Suprapubic skin (tissue), 3 donors: ENCODE measurements at regions not wholly inside any gene's neighbourhood (a gene's known extent, or its start where the extent isn't known, plus 50 kb on each side); places are given as distances from the start of the nearest gene placed in this dataset.

Experiments used
- CTCF ChIP-seq, 2 donors: fragments of 200-600 bp in 1 of 2; fragments of 450-650 bp in 1 of 2; sonication (generic) in 1 of 2; IDR thresholded peaks; one replicate each; pipeline ENCODE4 v1.5.1; 2016 to 2019; ENCODE audit warnings: antibody characterized with exemption in 2 of 2, mild to moderate bottlenecking in 1 of 2, moderate library complexity in 1 of 2
- EP300 ChIP-seq: sonication (generic); formaldehyde crosslinking; IDR thresholded peaks from one replicate; pipeline ENCODE4 v1.6.1; 2017; ENCODE audit warnings: antibody characterized with exemption
- POLR2A ChIP-seq, 2 donors: fragments of 450-650 bp; IDR thresholded peaks; one replicate each; pipeline ENCODE4 v1.6.1; 2017; ENCODE audit warnings: antibody characterized with exemption in 2 of 2, mild to moderate bottlenecking in 2 of 2, moderate library complexity in 2 of 2

- TF ChIP-seq CTCF (IDR thresholded peaks at IDR 0.05) (no peak), EP300 (no peak), POLR2A (IDR thresholded peaks at IDR 0.05) (no peak)
Measured at GRCh38 chr3:13249664-13250390, 170.3 kb downstream of the NUP210 start.
